ENCODE measurements at regions not wholly inside any gene's neighbourhood (a gene's known extent, or its start where the extent isn't known, plus 50 kb on each side); places are given as distances from the start of the nearest gene placed in this dataset.
"Not testable (repeated sequence)": the region's sequence is repeated elsewhere in the genome, so short reads cannot be mapped to it uniquely, and the experiment has no call there.

- H3K9me3 ChIP-seq (ENCODE audit: control extremely low read depth in 1 of 5, control insufficient read depth in 4 of 5, insufficient read depth in 2 of 5, low read depth in 1 of 5, low read length in 4 of 5) = no peaks in the 10 kb centered on the region
- POLR2A ChIA-PET = no interaction called here
- CTCF ChIA-PET = interaction anchor here (1.6 to 3.2 kb wide), 3 partner anchors 13 to 713 kb away, joined by 4 to 11 read pairs (median 8); no protein-coding TSS in a partner anchor
- 88% methylated on average over 6 of the region's 6 CpGs for WGBS (ENCODE audit: insufficient coverage)
- H3K4me3 ChIP-seq (ENCODE audit: control insufficient read depth in 1 of 7, extremely low read depth in 1 of 7, insufficient read depth in 4 of 7, low read depth in 2 of 7, low read length in 6 of 7) = no peak overlapping the region
- H3K4me1 ChIP-seq (ENCODE audit: control extremely low read depth in 1 of 4, control insufficient read depth in 4 of 4, insufficient read depth in 4 of 4, low read length in 3 of 4) = no peaks in the 10 kb centered on the region
- peaks cover 0 to 6% (median 0%) of the 10 kb centered on the region in 5 experiments for H3K27me3 ChIP-seq (replicated peaks in 2 of 5; ENCODE audit: control insufficient read depth in 4 of 5, insufficient read depth in 5 of 5, low read length in 4 of 5)
- DNase-seq = peak in 1 of 3 donors; percentile 8
- H3K27ac ChIP-seq (ENCODE audit: insufficient read depth in 1 of 2, low read depth in 1 of 2, low read length in 2 of 2, poor library complexity in 1 of 2, severe bottlenecking in 2 of 2) = no peak overlapping the region
- no peaks in the 10 kb centered on the region for H3K36me3 ChIP-seq (ENCODE audit: control insufficient read depth in 4 of 4, insufficient read depth in 4 of 4, low read length in 3 of 4)
These were observed 131.2 kb upstream of the RCN1 start for GRCh38 chr11:31959716-31960115.

GRCh38 chr11:31958076-31958735 is 132.7 kb upstream of the RCN1 start:
- DNase-seq = peak; percentile 18 to 59 (median 49)
- H3K4me3 ChIP-seq (ENCODE audit: control insufficient read depth in 1 of 7, extremely low read depth in 1 of 7, insufficient read depth in 4 of 7, low read depth in 2 of 7, low read length in 6 of 7) = no peak overlapping the region
- H3K27me3 ChIP-seq (replicated peaks in 2 of 5; ENCODE audit: control insufficient read depth in 4 of 5, insufficient read depth in 5 of 5, low read length in 4 of 5) = peaks cover 0 to 6% (median 0%) of the 10 kb centered on the region in 5 experiments
- H3K27ac ChIP-seq (ENCODE audit: insufficient read depth in 1 of 2, low read depth in 1 of 2, low read length in 2 of 2, poor library complexity in 1 of 2, severe bottlenecking in 2 of 2) = no peak overlapping the region
- CTCF ChIA-PET = interaction anchor here (0.7 to 3.2 kb wide), 18 partner anchors 9 to 846 kb away, joined by 3 to 11 read pairs (median 4); no protein-coding TSS in a partner anchor
- H3K36me3 ChIP-seq (ENCODE audit: control insufficient read depth in 4 of 4, insufficient read depth in 4 of 4, low read length in 3 of 4) = no peaks in the 10 kb centered on the region
- no peaks in the 10 kb centered on the region for H3K4me1 ChIP-seq (ENCODE audit: control extremely low read depth in 1 of 4, control insufficient read depth in 4 of 4, insufficient read depth in 4 of 4, low read length in 3 of 4)
- POLR2A ChIA-PET = no interaction called here
- no peaks in the 10 kb centered on the region for H3K9me3 ChIP-seq (ENCODE audit: control extremely low read depth in 1 of 5, control insufficient read depth in 4 of 5, insufficient read depth in 2 of 5, low read depth in 1 of 5, low read length in 4 of 5)
- 42% methylated on average over 13 of the region's 15 CpGs for WGBS (ENCODE audit: insufficient coverage)

GRCh38 chr11:31957674-31958073 is 133.2 kb upstream of the RCN1 start:
- H3K9me3 ChIP-seq (ENCODE audit: control extremely low read depth in 1 of 5, control insufficient read depth in 4 of 5, insufficient read depth in 2 of 5, low read depth in 1 of 5, low read length in 4 of 5) = no peaks in the 10 kb centered on the region
- no peak overlapping the region for H3K27ac ChIP-seq (ENCODE audit: insufficient read depth in 1 of 2, low read depth in 1 of 2, low read length in 2 of 2, poor library complexity in 1 of 2, severe bottlenecking in 2 of 2)
- no peaks in the 10 kb centered on the region for H3K36me3 ChIP-seq (ENCODE audit: control insufficient read depth in 4 of 4, insufficient read depth in 4 of 4, low read length in 3 of 4)
- DNase-seq = no peak
- POLR2A ChIA-PET = no interaction called here
- 85% methylated on average over 6 of the region's 7 CpGs for WGBS (ENCODE audit: insufficient coverage)
- no peak overlapping the region for H3K4me3 ChIP-seq (ENCODE audit: control insufficient read depth in 1 of 7, extremely low read depth in 1 of 7, insufficient read depth in 4 of 7, low read depth in 2 of 7, low read length in 6 of 7)
- H3K4me1 ChIP-seq (ENCODE audit: control extremely low read depth in 1 of 4, control insufficient read depth in 4 of 4, insufficient read depth in 4 of 4, low read length in 3 of 4) = no peaks in the 10 kb centered on the region
- CTCF ChIA-PET = interaction anchor here (0.8 to 3.2 kb wide), 16 partner anchors 10 to 846 kb away, joined by 3 to 11 read pairs (median 4); no protein-coding TSS in a partner anchor
- peaks cover 0 to 6% (median 0%) of the 10 kb centered on the region in 5 experiments for H3K27me3 ChIP-seq (replicated peaks in 2 of 5; ENCODE audit: control insufficient read depth in 4 of 5, insufficient read depth in 5 of 5, low read length in 4 of 5)

- Histone ChIP-seq H3K27ac (ENCODE audit: insufficient read depth in 1 of 2, low read depth in 1 of 2, low read length in 2 of 2, poor library complexity in 1 of 2, severe bottlenecking in 2 of 2) (no peak overlapping the region), H3K36me3 (ENCODE audit: control insufficient read depth in 4 of 4, insufficient read depth in 4 of 4, low read length in 3 of 4) (no peaks in the 10 kb centered on the region), H3K9me3 (ENCODE audit: control extremely low read depth in 1 of 5, control insufficient read depth in 4 of 5, insufficient read depth in 2 of 5, low read depth in 1 of 5, low read length in 4 of 5) (no peaks in the 10 kb centered on the region), H3K27me3 (replicated peaks in 2 of 5; ENCODE audit: control insufficient read depth in 4 of 5, insufficient read depth in 5 of 5, low read length in 4 of 5) (peaks cover 0 to 6% (median 0%) of the 10 kb centered on the region in 5 experiments), H3K4me3 (ENCODE audit: control insufficient read depth in 1 of 7, extremely low read depth in 1 of 7, insufficient read depth in 4 of 7, low read depth in 2 of 7, low read length in 6 of 7) (no peak overlapping the region), H3K4me1 (ENCODE audit: control extremely low read depth in 1 of 4, control insufficient read depth in 4 of 4, insufficient read depth in 4 of 4, low read length in 3 of 4) (no peaks in the 10 kb centered on the region)
- CTCF ChIA-PET = interaction anchor here (1.5 kb wide), 1 partner anchor 558 kb away, joined by 7 read pairs; no protein-coding TSS in a partner anchor
- POLR2A ChIA-PET = no interaction called here
- 100% methylated on average over 1 of the region's 3 CpGs for WGBS (ENCODE audit: insufficient coverage)
- no peak for DNase-seq
These were observed 134.6 kb upstream of the RCN1 start for GRCh38 chr11:31956310-31956709.

GRCh38 chr11:31955838-31956237 is 135.0 kb upstream of the RCN1 start:
- no peaks in the 10 kb centered on the region for H3K9me3 ChIP-seq (ENCODE audit: control extremely low read depth in 1 of 5, control insufficient read depth in 4 of 5, insufficient read depth in 2 of 5, low read depth in 1 of 5, low read length in 4 of 5)
- CTCF ChIA-PET = no interaction called here
- no peak overlapping the region for H3K27ac ChIP-seq (ENCODE audit: insufficient read depth in 1 of 2, low read depth in 1 of 2, low read length in 2 of 2, poor library complexity in 1 of 2, severe bottlenecking in 2 of 2)
- no peak overlapping the region for H3K4me3 ChIP-seq (ENCODE audit: control insufficient read depth in 1 of 7, extremely low read depth in 1 of 7, insufficient read depth in 4 of 7, low read depth in 2 of 7, low read length in 6 of 7)
- peaks cover 0 to 6% (median 0%) of the 10 kb centered on the region in 5 experiments for H3K27me3 ChIP-seq (replicated peaks in 2 of 5; ENCODE audit: control insufficient read depth in 4 of 5, insufficient read depth in 5 of 5, low read length in 4 of 5)
- no peaks in the 10 kb centered on the region for H3K4me1 ChIP-seq (ENCODE audit: control extremely low read depth in 1 of 4, control insufficient read depth in 4 of 4, insufficient read depth in 4 of 4, low read length in 3 of 4)
- no peaks in the 10 kb centered on the region for H3K36me3 ChIP-seq (ENCODE audit: control insufficient read depth in 4 of 4, insufficient read depth in 4 of 4, low read length in 3 of 4)
- WGBS (ENCODE audit: insufficient coverage) = 100% methylated on average over 4 of the region's 7 CpGs
- POLR2A ChIA-PET = no interaction called here
- DNase-seq = no peak

GRCh38 chr11:31953803-31954327 is 137.0 kb upstream of the RCN1 start:
- ChIA-PET CTCF (no interaction called here), POLR2A (no interaction called here)
- WGBS (ENCODE audit: insufficient coverage) = 69% methylated on average over 6 of the region's 6 CpGs
- Histone ChIP-seq H3K4me1 (ENCODE audit: control extremely low read depth in 1 of 4, control insufficient read depth in 4 of 4, insufficient read depth in 4 of 4, low read length in 3 of 4) (no peaks in the 10 kb centered on the region), H3K36me3 (ENCODE audit: control insufficient read depth in 4 of 4, insufficient read depth in 4 of 4, low read length in 3 of 4) (no peaks in the 10 kb centered on the region), H3K27ac (ENCODE audit: insufficient read depth in 1 of 2, low read depth in 1 of 2, low read length in 2 of 2, poor library complexity in 1 of 2, severe bottlenecking in 2 of 2) (no peak overlapping the region), H3K27me3 (replicated peaks in 2 of 5; ENCODE audit: control insufficient read depth in 4 of 5, insufficient read depth in 5 of 5, low read length in 4 of 5) (peaks cover 0 to 6% (median 0%) of the 10 kb centered on the region in 5 experiments), H3K9me3 (ENCODE audit: control extremely low read depth in 1 of 5, control insufficient read depth in 4 of 5, insufficient read depth in 2 of 5, low read depth in 1 of 5, low read length in 4 of 5) (no peaks in the 10 kb centered on the region), H3K4me3 (ENCODE audit: control insufficient read depth in 1 of 7, extremely low read depth in 1 of 7, insufficient read depth in 4 of 7, low read depth in 2 of 7, low read length in 6 of 7) (no peak overlapping the region)
- DNase-seq = no peak

GRCh38 chr11:31949733-31950200 is 138.6 kb upstream of the PAX6 start:
- DNase-seq; POLR2A ChIA-PET; H3K27me3 ChIP-seq (replicated peaks in 2 of 5; ENCODE audit: control insufficient read depth in 4 of 5, insufficient read depth in 5 of 5, low read length in 4 of 5); H3K4me3 ChIP-seq (ENCODE audit: control insufficient read depth in 1 of 7, extremely low read depth in 1 of 7, insufficient read depth in 4 of 7, low read depth in 2 of 7, low read length in 6 of 7); H3K4me1 ChIP-seq (ENCODE audit: control extremely low read depth in 1 of 4, control insufficient read depth in 4 of 4, insufficient read depth in 4 of 4, low read length in 3 of 4); H3K27ac ChIP-seq (ENCODE audit: insufficient read depth in 1 of 2, low read depth in 1 of 2, low read length in 2 of 2, poor library complexity in 1 of 2, severe bottlenecking in 2 of 2); H3K9me3 ChIP-seq (ENCODE audit: control extremely low read depth in 1 of 5, control insufficient read depth in 4 of 5, insufficient read depth in 2 of 5, low read depth in 1 of 5, low read length in 4 of 5); H3K36me3 ChIP-seq (ENCODE audit: control insufficient read depth in 4 of 4, insufficient read depth in 4 of 4, low read length in 3 of 4); CTCF ChIA-PET: not testable (repeated sequence)

Measured in common myeloid progenitor, CD34-positive (primary cell).